GM19035 (cell line): ENCODE measurements at regions not wholly inside any gene's neighbourhood (a gene's known extent, or its start where the extent isn't known, plus 50 kb on each side); places are given as distances from the start of the nearest gene placed in this dataset.
"Not testable (repeated sequence)": the region's sequence is repeated elsewhere in the genome, so short reads cannot be mapped to it uniquely, and the experiment has no call there.

Experiments
- ATAC-seq: cut with Tn5 transposase; IDR thresholded peaks from one replicate; pipeline ENCODE4 v1.9.1; 2021; ENCODE audit not compliant: unreplicated experiment

DNA sequence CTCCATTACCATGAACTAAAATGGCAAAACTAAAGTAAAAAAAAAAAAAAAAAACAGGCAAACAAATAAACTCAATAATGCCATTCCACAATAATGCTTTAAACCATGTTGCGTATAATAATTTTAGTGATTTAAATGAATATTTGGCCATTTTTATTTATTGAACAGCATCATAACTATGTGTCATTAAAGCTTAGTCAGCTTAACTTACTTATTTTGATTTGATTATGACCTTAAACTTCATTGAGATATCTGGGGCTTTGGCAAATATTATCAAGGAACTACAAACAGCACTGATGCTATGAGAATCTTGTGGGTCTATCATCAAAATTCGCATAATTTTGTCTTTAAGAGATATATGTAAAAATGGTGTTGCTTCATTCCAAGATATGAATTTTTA lies 1610.3 kb upstream of the NUDT12 start:
- ATAC-seq = no peak

DNA sequence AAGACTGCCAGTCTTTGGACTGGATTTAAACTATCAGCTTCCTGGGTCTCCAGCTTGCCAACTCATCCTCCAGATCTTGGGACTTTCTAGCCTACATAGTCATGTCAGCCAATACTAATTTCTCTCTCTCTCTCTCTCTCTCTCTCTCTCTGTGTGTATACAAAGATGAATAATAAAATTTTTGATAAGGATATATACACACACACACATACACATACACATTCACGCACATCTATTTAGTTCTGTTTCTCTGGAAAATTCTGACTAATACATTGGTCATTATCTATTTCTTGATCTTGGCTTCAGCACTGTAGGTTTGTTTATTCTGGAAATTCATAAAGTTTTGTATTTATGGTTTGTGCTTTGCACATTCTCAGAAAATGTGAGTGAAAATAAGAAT lies 1606.2 kb upstream of the NUDT12 start:
- no peak for ATAC-seq

DNA sequence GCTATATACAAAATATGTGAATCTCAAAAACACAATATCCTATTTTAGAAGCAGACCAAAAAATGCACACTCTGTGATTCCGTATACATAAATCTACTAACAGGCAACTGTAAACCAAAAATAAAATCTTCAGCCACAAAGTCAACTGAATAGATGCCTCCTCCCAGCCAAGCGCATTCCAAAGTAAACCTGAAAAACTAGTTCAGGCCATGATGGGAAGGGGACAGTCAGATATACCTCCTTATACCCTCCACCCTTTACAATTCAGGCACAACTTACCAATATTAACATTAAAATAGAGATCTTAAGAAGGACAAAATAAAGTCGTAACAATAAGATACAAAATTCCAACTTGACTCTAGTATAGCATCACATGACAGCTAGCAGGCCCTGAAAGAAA lies 1604.5 kb upstream of the NUDT12 start:
- ATAC-seq = no peak

DNA sequence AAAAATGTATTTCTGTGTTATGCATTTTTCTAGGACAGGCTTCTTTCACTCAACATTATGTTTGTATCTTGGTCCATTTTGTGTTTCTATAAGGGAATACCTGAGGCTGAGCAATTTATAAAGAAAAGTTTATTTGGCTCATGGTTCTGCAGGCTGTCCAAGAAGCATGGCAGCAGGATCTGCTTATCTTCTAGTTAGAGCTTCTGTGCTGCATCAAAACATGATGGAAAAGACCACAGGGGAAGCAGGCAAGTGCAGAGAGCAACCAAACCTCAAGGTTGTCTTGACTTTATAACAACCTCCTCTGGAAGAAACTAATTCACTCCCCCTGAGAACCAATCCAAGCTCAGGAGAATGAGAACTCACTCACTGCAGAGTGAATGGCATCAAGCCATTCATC lies 1601.0 kb upstream of the NUDT12 start:
- no peak for ATAC-seq

DNA sequence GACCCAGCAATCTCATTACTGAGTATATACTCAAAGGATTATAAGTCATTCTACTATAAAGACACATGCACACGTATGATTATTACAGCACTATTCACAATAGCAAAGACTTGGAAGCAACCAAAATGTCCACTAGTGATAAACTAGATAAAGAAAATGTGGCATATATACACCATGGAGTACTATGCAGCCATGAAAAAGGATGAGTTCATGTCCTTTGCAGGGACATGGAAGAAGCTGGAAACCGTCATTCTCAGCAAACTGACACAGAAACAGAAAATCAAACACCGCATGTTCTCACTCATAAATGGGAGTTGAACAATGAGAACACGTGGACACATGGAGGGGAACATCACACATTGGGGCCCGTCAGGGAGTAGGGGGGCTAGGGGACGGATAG lies 1600.0 kb upstream of the NUDT12 start:
- ATAC-seq = not testable (repeated sequence)

DNA sequence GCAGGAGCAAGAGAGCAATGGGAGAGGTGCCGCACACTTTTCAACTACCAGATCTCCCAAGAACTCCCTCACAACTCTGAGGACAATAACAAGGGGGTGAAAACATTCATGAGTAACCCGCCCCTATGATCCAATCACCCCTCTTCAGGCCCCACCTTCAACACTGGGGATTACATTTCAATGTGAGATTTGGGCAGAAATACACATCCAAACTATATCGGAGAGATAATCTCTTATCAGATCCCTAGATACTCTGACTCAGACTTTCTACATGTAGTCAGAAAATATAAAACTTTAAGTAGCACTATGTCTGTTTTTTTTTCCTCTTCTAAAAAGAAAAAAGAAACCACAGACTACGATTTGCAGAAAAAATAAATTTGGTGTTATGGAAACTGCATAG lies 1595.9 kb upstream of the NUDT12 start:
- no peak for ATAC-seq

DNA sequence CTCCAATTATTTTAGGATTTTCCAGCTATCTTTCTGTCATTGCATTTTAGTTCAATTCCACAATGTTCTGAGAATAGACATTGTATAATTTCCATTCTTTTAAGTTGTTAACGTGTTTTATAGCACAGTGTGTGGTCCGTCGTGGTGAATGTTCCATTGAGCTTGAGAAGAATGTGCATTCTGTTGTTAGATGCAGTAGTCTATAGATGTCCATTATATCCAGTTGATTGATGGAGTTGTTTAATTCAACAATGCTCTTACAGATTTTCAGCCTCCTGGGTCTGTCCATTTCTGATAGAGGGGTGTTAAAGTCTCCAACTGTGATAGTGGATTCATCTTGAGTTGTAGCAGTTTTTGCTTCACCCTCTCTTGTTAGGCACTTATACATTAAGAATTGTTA lies 1587.7 kb upstream of the NUDT12 start:
- no peak for ATAC-seq

DNA sequence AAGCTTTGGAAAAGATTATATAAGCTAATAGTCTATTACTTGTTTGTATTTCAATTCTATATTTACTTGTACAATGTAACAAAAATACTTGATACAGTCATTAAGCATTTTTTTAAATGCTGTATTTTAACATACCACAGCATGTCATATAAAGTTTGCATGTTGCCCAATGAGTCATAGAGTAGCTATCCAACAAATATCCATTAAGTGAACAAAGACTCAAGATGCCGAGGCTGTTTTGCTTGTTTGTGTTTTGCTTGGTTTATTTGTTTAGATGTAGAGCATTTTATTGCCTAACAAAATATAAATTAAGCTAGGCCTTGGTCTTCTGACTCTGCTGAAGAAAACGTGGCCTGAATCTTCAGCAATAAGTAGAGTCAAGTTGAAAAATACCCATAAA lies 1584.3 kb upstream of the NUDT12 start:
- ATAC-seq = no peak

DNA sequence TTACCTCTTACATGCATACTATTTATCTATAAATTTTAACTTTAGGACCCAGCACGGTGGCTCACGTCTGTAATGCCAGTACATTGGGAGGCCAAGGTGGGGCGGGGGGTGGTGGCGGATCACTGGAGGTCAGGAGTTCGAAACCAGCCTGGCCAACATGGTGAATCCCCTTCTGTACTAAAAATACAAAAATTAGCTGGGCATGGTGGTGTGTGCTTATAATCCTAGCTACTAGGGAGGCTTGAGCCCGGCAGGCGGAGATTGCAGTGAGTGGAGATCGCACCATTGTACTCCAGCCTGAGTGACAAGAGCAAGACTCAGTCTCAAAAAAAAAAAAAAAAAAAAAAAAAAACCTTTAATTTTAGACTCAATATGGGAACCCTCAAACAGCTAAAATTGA lies 1582.6 kb upstream of the NUDT12 start:
- no peak for ATAC-seq

DNA sequence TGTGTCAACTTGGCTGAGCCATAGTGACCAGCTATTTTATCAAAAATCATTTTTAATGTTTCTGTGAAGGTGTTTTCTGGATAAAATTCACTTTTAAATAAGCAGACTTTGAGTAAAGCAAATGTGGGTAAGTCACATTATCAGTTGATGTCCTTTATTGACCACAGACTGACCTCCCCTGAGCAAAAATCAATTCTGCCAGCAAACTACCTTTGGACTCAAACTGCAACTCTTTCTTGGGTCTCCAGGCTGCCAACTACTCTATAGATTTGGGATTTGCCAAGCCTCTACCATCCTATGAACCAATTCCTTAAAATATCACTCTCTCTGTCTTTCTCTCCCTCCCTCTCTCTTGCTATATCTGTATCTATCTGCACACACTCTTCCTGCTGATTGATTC lies 1571.7 kb upstream of the NUDT12 start:
- ATAC-seq = no peak

DNA sequence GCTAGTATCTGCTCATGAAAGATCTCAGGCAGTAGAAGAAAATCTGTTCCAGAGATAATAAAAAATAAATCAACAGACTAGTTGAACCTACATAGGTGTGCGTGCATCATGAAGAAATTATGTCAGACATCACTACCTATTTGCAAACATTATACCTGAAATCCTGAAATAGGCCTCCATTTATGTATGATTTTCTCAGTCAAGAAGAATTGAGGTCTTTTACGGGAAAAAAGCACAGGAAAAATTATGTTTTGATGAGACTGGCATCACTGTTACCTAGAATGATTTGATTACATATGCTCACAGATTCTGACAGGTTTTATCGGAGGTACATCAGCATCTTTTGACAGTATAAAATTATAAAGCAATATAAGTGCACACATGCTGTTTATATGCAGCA lies 1570.5 kb upstream of the NUDT12 start:
- no peak for ATAC-seq

DNA sequence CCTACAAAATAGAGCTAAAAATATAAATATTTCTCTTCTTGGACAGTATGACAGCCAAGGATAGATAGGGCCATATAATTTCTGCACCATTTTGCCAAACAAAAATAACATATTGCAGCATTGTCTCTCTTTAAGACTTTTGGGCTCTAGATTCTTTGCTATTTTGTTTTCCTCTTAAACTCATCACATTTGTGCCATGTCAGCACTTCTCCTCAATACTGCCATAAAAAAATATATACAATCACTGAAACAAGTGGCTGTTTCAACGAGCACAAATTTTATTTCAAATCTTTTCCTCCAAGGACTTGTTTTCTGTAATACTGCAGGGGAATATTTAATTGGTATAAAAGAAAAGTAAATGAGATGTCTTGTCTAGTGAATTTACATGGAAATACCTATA lies 1570.0 kb upstream of the NUDT12 start:
- ATAC-seq = no peak

DNA sequence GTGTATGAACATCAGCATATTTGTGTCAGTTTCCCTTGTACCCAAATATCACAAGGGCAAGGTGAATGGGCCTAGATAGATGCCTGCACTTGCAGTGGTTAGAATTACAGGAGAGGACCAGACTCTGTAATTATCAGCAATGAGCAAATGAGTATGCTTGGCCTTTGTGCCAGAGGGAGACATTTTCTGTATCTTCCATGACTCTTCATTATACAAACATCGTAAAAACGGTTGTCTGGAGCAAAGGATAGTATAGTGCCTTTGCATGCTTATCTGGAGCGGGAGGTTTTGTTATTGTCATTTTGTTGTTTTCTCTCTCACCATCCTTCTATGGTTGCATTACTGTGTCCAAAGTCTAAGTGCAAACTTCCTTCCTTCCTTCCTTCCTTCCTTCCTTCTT lies 1568.5 kb upstream of the NUDT12 start:
- ATAC-seq = no peak

DNA sequence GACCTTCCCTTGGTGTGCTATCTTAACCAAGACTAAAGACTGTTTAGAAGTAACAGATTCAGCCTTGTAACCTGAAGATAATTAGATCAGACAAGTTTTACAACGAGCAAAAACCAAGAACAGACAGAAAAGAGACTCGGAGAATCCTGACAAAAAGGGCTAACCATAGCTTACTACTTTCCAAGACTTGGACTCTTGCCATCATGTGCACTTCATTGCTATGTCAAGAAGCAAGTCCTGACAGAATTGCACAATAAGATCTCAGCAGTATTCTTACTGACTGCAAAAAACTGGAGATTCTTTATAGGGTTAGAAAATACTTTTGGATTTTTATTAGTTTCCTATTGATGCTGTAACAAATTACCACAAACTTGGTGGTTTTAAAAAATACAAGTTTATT lies 1539.0 kb upstream of the NUDT12 start:
- no peak for ATAC-seq

DNA sequence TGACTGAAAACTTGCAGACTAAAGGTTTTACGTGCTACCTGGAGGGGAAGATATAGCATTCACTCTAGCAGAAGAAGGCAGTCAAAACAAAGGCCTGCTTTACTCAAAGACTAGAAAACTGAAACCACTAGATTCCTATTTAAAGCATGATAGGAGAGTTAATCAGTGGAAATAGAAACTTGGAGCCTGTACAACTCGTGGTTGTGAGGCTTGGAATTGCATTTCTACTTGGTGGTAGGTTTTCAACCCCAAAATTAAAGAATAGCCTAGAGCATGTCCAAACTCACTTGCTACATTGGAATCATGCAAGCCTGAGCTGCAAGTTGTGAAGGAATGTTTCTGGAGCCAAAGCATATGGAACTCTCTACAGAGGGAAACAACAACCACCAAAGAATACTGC lies 1526.4 kb upstream of the NUDT12 start:
- ATAC-seq = no peak

DNA sequence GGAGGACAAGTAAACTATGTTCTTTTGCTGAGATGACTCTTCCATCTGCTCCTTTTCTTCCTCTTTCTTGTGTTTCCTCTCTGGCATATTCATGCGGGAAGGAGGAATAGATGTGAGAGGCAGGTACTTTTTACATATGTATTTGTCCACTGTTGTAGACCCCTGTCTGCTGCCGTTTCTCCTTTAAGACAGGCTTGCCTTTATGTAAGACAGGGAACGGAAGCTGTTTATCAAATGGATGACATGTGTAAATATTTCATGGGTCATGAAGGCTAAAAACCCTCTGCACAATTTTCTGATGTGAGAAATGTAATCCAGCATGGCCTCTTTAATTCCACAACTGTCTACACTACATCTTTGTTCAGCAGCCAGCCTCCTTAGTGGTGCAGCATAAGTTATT lies 1525.5 kb upstream of the NUDT12 start:
- ATAC-seq = no peak

DNA sequence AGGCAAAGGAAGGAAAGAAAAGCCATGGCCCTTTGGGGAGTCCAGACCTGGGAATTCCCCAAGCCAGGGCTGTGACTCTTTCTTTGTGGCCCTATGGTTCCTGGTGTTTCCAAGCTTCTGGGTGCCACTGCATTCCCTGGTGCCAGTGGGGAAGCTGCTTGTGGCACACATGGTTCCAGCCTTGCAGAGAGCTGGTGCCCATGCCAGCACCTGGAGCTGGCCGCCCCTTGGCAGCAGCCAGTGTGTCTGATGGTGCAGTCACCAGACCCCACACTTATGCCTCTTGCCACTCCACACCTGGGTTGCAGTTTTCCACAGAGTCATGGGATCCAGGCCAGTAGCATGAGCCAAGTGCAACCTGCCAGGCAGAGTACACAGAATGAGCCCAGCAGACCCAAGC lies 1495.3 kb upstream of the NUDT12 start:
- no peak for ATAC-seq

DNA sequence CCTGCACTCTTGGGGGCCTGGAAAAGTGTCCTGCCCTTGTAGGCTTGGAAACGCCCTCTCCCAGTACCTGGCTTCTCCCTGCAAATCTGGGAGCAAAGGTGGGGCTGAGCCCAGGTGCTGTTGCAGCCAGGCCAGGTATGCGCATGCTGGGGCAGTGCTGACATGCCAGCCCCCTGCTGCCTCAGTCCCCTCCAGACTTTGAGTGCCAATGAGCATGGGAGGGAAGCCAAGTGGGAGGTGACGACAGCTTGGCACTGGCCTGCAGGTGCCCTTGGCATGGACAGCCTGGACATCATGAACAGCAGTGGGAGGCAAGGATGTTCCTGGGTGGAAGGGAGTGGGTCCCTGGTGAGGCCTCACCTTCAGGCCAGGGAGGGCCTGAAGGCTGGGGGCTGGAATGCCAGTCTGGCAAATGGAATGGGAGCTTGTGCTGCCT lies 1494.4 kb upstream of the NUDT12 start:
- no peak for ATAC-seq

DNA sequence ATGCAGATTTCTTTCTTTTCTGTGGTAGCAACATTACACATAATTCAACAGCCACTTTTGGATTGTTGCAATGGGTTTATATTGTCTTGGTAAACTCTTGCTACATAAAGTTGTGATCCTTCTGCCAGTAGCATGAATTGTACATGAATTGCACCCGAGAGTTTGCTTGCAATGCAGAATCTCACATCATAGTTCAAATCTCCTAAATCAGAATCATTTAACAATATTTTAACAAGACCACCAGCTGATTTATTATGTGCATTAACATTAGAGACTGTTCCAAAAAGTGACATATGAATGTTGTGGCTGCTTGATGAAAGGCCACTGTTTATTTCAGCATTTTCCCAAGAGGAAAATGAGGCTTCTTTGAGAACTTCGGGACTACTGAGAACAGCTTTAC lies 1491.8 kb upstream of the NUDT12 start:
- no peak for ATAC-seq

DNA sequence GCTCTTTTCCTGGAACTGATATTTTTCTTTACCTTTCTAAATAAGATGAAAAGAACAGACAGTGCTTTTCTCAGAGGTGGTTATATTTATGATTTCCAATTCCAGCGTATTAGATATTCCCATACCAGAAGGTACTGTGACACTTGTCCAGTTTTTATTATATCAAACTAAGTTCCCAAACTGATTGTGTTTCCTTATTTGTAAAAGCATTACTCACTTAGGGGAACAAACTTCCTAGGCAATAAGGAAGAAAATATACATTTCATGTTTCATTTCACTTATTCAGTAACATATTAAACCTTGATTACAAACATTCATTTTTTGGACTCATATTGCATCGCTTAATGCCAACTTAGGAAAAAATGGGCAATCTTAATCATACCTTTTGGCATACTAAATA lies 1480.0 kb upstream of the NUDT12 start:
- no peak for ATAC-seq

DNA sequence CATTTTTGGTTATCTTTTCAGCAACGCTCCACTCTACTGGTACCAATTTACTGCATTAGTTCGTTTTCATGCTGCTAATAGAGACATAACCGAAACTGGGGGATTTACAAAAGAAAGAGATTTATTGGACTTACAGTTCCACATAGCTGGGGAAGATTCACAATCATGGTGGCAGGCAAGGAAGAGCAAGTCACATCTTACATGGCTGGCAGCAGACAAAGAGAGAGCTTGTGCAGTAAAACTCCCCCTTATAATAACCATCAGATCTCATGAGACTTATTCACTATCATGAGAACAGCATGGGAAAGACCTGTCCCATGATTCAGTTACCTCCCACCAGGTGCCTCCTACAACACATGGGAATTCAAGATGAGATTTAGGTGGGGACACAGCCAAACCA lies 1474.2 kb upstream of the NUDT12 start:
- ATAC-seq = not testable (repeated sequence)

DNA sequence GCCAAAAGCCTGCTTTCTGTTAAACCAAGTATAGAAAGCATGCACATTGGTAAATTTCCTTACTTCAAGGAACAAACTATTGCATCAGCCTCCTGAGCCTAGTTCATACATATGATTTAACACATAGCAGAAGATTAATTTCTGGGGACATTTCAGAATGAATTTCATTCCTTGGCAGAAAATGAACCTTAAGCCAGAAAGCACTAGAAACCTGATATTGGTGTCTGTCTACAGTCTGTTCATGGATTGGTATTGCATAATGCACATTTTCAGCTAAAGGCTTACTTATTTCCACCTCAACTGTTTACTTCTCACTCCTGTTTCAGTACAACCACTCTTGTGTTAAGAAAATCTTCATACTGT lies 1471.8 kb upstream of the NUDT12 start:
- ATAC-seq = no peak

DNA sequence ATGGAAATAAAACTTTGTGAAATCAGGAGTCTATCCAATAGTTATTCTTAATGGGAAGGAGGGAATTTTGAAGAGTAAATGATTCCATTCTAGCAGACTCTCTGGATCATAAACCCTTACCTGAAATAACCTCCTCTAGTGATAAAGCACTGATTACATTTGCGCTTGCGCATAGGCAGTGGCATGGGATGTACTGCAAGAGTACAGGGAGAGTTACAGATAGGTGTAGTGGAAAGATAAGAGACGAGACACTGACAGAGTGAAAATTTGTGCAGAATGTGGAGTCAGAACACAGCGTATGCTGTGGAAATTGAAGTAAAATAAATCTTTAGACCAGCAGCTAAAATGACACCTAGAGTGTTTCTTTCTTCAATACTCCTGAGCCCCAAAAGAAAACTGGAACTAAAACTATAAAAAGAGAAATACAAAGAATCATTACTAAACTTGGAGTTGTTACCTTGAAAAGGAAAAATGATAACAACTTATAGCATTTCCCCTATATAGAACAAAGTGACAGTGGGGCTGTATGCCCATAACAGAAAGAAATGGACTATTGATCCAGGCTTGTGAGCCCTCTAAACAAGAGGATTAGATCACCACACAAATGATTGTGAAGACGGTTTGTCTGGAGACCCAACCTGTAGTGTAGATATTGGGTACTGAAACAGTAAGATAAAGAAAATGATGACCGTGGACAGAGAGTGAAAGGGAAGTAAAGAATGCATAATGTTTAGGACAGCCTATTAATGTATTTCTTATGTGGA lies 1471.2 kb upstream of the NUDT12 start:
- no peak for ATAC-seq
